Retinal pigment epithelial cell (primary cell): ENCODE measurements at regions not wholly inside any gene's neighbourhood (a gene's known extent, or its start where the extent isn't known, plus 50 kb on each side); places are given as distances from the start of the nearest gene placed in this dataset.
A peak's percentile ranks its signal among the peaks of the same experiment; 100 is the strongest.

Source experiments
- DNase-seq: peaks from one replicate; pipeline ENCODE4 v3.0.0-alpha.2; 2010; ENCODE audit warnings: low read depth
- H3K4me3 ChIP-seq: 2 replicates; pipeline ENCODE4 v1.5.1; 2011; ENCODE audit warnings: mild to moderate bottlenecking, low read length, control low read depth, moderate library complexity
- CTCF ChIP-seq: conservative IDR thresholded peaks from 2 replicates; pipeline ENCODE4 v1.5.1; 2011; ENCODE audit warnings: low read depth, low read length, control low read depth, inconsistent platforms

DNA sequence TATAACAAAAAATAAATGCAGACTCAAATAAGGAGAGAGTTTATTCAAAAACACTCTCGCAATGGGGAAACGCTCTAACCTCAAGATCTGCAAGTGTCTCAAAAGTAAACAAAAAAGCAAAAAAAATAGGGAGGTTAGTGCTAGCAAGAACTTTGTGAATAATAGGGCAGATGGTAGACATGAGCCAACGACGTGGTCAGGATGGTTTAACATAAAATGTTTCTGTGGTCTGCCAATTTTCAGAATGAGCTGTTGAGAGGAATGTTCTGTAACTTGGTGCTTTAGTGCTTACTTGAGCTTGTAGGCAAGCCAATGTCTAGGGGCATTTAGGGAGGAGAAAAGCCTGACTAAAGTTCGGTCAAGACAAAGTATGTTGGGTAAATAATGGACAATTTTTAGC is 1813.9 kb upstream of the CDH6 start:
- DNase-seq, result no peak
- TF ChIP-seq CTCF, result no peak
- H3K4me3 ChIP-seq, result no peak overlapping the region

- no peak for DNase-seq
- no peak overlapping the region for H3K4me3 ChIP-seq
- TF ChIP-seq CTCF, result no peak
Measured at GRCh38 chr5:29378104-29378503, 1815.4 kb upstream of the CDH6 start.

DNA sequence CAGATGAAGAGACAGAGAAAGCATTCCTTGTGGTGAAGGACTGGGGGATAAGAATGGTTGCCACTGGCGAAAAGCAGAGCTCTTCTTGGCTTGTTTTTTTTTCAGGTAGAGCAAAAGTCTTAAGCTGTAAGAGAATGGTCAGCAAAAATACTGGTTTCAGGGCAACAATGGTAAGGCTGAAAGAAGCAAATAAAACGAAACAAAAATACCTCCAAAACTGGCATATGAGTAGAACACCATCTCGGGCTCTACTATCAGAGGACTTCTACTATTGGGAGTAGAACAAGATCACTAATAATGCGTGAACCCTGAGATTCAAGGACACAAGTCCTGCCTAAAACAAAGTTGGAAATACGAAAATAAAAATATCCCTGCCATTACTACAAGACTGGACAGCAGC is 1823.2 kb upstream of the CDH6 start:
- no peak overlapping the region for H3K4me3 ChIP-seq
- TF ChIP-seq CTCF, result no peak
- DNase-seq, result no peak

DNA sequence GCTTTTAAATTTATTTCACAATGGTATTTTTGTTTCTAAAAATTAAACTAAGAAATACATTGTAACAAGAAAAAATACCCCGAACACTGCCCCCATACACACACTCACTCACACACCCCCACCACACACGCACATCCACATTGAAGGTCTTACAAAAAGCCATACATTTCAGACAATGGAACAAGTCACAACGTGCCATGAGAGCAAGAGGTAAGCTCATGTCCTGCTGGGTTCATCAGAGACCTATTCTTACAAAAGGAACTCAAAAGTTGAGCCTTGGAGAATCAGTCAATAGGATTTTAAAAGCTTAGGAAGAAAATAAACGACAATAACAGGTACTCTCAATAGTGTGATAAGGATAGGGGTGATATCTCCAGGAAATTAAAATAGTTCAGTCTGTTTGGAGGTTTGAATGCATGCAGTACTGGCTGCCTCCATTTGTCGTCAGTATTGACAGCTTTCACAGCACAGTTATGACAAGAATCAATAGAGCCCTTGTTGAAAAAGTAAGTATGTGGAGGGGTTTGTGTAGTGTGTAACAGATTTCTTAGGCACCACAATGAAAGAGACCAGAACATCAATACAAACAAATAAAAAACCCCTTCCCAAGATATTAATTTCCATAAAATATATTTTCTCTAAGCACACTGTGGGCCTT is 1826.2 kb upstream of the CDH6 start:
- DNase-seq, result no peak
- TF ChIP-seq CTCF, result peak; percentile 39
- H3K4me3 ChIP-seq, result no peak overlapping the region

- H3K4me3 ChIP-seq, result no peak overlapping the region
- DNase-seq, result no peak
- no peak for TF ChIP-seq CTCF
Measured at GRCh38 chr5:29351170-29351569, 1842.3 kb upstream of the CDH6 start.

GRCh38 chr5:29337030-29337429 is 1856.5 kb upstream of the CDH6 start:
- DNase-seq, result no peak
- H3K4me3 ChIP-seq, result no peak overlapping the region
- TF ChIP-seq CTCF, result no peak

DNA sequence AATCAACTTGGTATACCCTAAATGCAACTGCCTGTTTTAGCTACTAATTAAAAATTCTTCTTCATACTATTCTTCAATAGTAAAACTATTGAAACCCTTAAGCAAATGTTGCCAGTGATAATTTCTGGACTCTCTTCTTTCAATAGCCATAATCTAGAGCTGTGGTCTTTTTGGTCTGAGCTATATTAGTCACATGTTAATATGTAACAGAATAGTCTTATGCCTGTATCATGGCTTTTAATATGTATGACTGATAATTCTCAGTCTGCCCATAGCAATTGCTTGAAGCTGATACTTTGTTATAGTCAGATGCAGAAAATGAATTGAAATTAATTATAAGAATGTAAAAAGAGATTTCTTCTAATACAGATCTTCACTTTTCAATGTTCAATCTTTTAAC is 1871.9 kb upstream of the CDH6 start:
- TF ChIP-seq CTCF, result no peak
- H3K4me3 ChIP-seq, result no peak overlapping the region
- DNase-seq, result no peak
